PFSK-1 (cell line): ENCODE measurements at regions not wholly inside any gene's neighbourhood (a gene's known extent, or its start where the extent isn't known, plus 50 kb on each side); places are given as distances from the start of the nearest gene placed in this dataset.

Experiments used
- FOXP2 ChIP-seq: optimal IDR thresholded peaks from 2 replicates; pipeline ENCODE3; 2011; ENCODE audit warnings: borderline replicate concordance, control low read depth, inconsistent platforms; ENCODE audit not compliant: insufficient read depth; ENCODE audit errors: extremely low read length, extremely low read depth
- POLR2AphosphoS5 ChIP-seq: IDR thresholded peaks from 2 replicates; pipeline ENCODE4 v1.6.1; 2012; ENCODE audit warnings: low read depth, mild to moderate bottlenecking, control low read depth, low read length, moderate library complexity
- REST ChIP-seq, 2 experiments: IDR thresholded peaks; 2 replicates each; pipeline versions ENCODE4 v1.6.1 to v1.8.0; 2011 to 2012; ENCODE audit warnings: low read depth in 2 of 2, low read length in 2 of 2, control low read depth in 1 of 2, inconsistent platforms in 1 of 2, mild to moderate bottlenecking in 1 of 2, moderate library complexity in 1 of 2; ENCODE audit not compliant: insufficient read depth in 1 of 2
- SIN3A ChIP-seq: IDR thresholded peaks from 2 replicates; pipeline ENCODE4 v1.6.1; 2012; ENCODE audit warnings: mild to moderate bottlenecking, low read length, moderate library complexity, borderline replicate concordance; ENCODE audit not compliant: insufficient read depth
- TAF1 ChIP-seq: IDR thresholded peaks from 2 replicates; pipeline ENCODE4 v1.6.1; 2012; ENCODE audit warnings: low read length, control low read depth, borderline replicate concordance; ENCODE audit not compliant: insufficient read depth

GRCh38 chr2:237035781-237036475 is 49.8 kb upstream of the COPS8 start:
- TF ChIP-seq SIN3A = no peak
- no peak for TF ChIP-seq POLR2AphosphoS5
- no peak for TF ChIP-seq REST (IDR thresholded peaks at IDR 0.05; ENCODE audit: insufficient read depth in 1 of 2, low read depth in 2 of 2, low read length in 2 of 2)
- no peak for TF ChIP-seq FOXP2
- TF ChIP-seq TAF1 = no peak
